ENCODE measurements at regions not wholly inside any gene's neighbourhood (a gene's known extent, or its start where the extent isn't known, plus 50 kb on each side); places are given as distances from the start of the nearest gene placed in this dataset.

DNA sequence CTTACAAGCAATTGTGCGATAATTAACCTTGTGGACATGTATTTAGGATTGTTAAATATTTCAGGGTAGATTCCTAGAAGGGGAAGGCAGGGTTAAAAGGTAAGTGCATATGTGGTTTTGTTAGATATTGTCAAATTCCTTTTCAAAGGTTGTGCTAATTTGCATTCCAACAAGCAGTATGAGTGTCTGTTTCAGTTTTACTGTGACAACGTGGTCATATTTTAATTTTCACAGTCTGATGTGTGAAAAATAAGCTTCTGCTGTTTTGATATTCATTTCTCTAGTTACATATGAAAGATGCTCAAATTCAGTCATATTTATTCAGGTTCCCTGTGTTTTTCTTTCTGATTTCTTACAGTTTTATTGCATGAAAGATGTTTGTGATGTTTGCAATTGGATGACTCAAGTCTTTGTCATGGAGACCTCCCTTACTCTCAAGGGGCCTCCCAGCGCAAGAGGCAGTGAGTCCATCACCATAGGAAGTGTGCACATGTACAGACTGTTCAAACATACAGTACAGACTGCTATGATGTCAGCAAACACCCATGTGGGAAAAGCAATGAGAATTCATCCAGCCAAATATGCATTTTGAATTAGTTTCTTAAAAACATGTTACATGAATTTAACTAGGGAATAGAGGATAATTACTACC is 310.8 kb downstream of the GALR1 start:
- Histone ChIP-seq H3K9ac (no peak overlapping the region), H3K36me3 (ENCODE audit: low read depth) (no peaks in the 10 kb centered on the region), H2AFZ (no peak overlapping the region), H3K4me3 (no peak overlapping the region), H3K4me2 (ENCODE audit: unreplicated experiment) (no peak overlapping the region), H3F3A (ENCODE audit: insufficient read depth) (no peaks in the 10 kb centered on the region), H3K9me3 (ENCODE audit: low read depth) (no peaks in the 10 kb centered on the region), H4K20me1 (ENCODE audit: insufficient read depth) (no peaks in the 10 kb centered on the region), H3K4me1 (ENCODE audit: insufficient read depth) (no peaks in the 10 kb centered on the region), H3K27ac (no peak overlapping the region), H3K79me2 (ENCODE audit: insufficient read depth) (no peaks in the 10 kb centered on the region), H3K27me3 (replicated peaks; ENCODE audit: insufficient read depth) (no peaks in the 10 kb centered on the region), H3K9me2 (ENCODE audit: insufficient read depth) (no peaks in the 10 kb centered on the region)
- TF ChIP-seq EZH2phosphoT487 (IDR thresholded peaks at IDR 0.05; ENCODE audit: insufficient read depth, low read depth) (no peak), EZH2 (IDR thresholded peaks at IDR 0.05; ENCODE audit: insufficient read depth, poor library complexity, severe bottlenecking) (no peak)
- WGBS, 2 experiments (ENCODE audit: low coverage in 1 of 2, low lambda C conversion rate in 2 of 2, missing lambda C conversion rate in 2 of 2) = 35% methylated on average over 3 of the region's 3 CpGs
- DNase-seq = peak; percentile 2
- in situ Hi-C loops (cut with MboI) = no loop called here

GRCh38 chr18:77566604-77567003 is 317.0 kb downstream of the GALR1 start:
- no peak overlapping the region for H3K9ac ChIP-seq
- no peak overlapping the region for H2AFZ ChIP-seq
- no peaks in the 10 kb centered on the region for H3K27me3 ChIP-seq (replicated peaks; ENCODE audit: insufficient read depth)
- H3K27ac ChIP-seq = no peak overlapping the region
- H3K4me1 ChIP-seq (ENCODE audit: insufficient read depth) = no peaks in the 10 kb centered on the region
- H3K4me2 ChIP-seq (ENCODE audit: unreplicated experiment) = no peak overlapping the region
- H4K20me1 ChIP-seq (ENCODE audit: insufficient read depth) = no peaks in the 10 kb centered on the region
- no peaks in the 10 kb centered on the region for H3K36me3 ChIP-seq (ENCODE audit: low read depth)
- no peak overlapping the region for H3K4me3 ChIP-seq
- in situ Hi-C loops (cut with MboI) = no loop called here
- no peak for TF ChIP-seq EZH2phosphoT487 (IDR thresholded peaks at IDR 0.05; ENCODE audit: insufficient read depth, low read depth)
- no peak for TF ChIP-seq EZH2 (IDR thresholded peaks at IDR 0.05; ENCODE audit: insufficient read depth, poor library complexity, severe bottlenecking)
- no peak for DNase-seq
- H3K9me3 ChIP-seq (ENCODE audit: low read depth) = no peaks in the 10 kb centered on the region
- no peaks in the 10 kb centered on the region for H3F3A ChIP-seq (ENCODE audit: insufficient read depth)
- 26 to 37% methylated on average over 10 of the region's 10 CpGs for WGBS, 2 experiments (ENCODE audit: low coverage in 1 of 2, low lambda C conversion rate in 2 of 2, missing lambda C conversion rate in 2 of 2)
- no peaks in the 10 kb centered on the region for H3K9me2 ChIP-seq (ENCODE audit: insufficient read depth)
- H3K79me2 ChIP-seq (ENCODE audit: insufficient read depth) = no peaks in the 10 kb centered on the region

- Histone ChIP-seq H2AFZ (no peak overlapping the region), H3K36me3 (ENCODE audit: low read depth) (no peaks in the 10 kb centered on the region), H3K79me2 (ENCODE audit: insufficient read depth) (no peaks in the 10 kb centered on the region), H3K27me3 (replicated peaks; ENCODE audit: insufficient read depth) (no peaks in the 10 kb centered on the region), H3K9ac (no peak overlapping the region), H4K20me1 (ENCODE audit: insufficient read depth) (no peaks in the 10 kb centered on the region), H3K27ac (no peak overlapping the region), H3K4me3 (no peak overlapping the region), H3F3A (ENCODE audit: insufficient read depth) (no peaks in the 10 kb centered on the region), H3K4me2 (ENCODE audit: unreplicated experiment) (no peak overlapping the region), H3K9me3 (ENCODE audit: low read depth) (no peaks in the 10 kb centered on the region), H3K9me2 (ENCODE audit: insufficient read depth) (no peaks in the 10 kb centered on the region), H3K4me1 (ENCODE audit: insufficient read depth) (no peaks in the 10 kb centered on the region)
- 44 to 46% methylated on average over 8 of the region's 8 CpGs for WGBS, 2 experiments (ENCODE audit: low coverage in 1 of 2, low lambda C conversion rate in 2 of 2, missing lambda C conversion rate in 2 of 2)
- DNase-seq = no peak
- in situ Hi-C loops (cut with MboI) = no loop called here
- TF ChIP-seq EZH2 (IDR thresholded peaks at IDR 0.05; ENCODE audit: insufficient read depth, poor library complexity, severe bottlenecking) (no peak), EZH2phosphoT487 (IDR thresholded peaks at IDR 0.05; ENCODE audit: insufficient read depth, low read depth) (no peak)
Observed at GRCh38 chr18:77567205-77567604, 317.6 kb downstream of the GALR1 start.

GRCh38 chr18:77571743-77572142 is 322.1 kb downstream of the GALR1 start:
- no peak overlapping the region for H3K27ac ChIP-seq
- no peak for TF ChIP-seq EZH2phosphoT487 (IDR thresholded peaks at IDR 0.05; ENCODE audit: insufficient read depth, low read depth)
- no peak for TF ChIP-seq EZH2 (IDR thresholded peaks at IDR 0.05; ENCODE audit: insufficient read depth, poor library complexity, severe bottlenecking)
- no peaks in the 10 kb centered on the region for H3K79me2 ChIP-seq (ENCODE audit: insufficient read depth)
- no peak overlapping the region for H3K9ac ChIP-seq
- no peaks in the 10 kb centered on the region for H3K9me3 ChIP-seq (ENCODE audit: low read depth)
- DNase-seq = no peak
- WGBS, 2 experiments (ENCODE audit: low coverage in 1 of 2, low lambda C conversion rate in 2 of 2, missing lambda C conversion rate in 2 of 2) = 40 to 47% methylated on average over 8 of the region's 8 CpGs
- no peak overlapping the region for H2AFZ ChIP-seq
- no peak overlapping the region for H3K4me3 ChIP-seq
- no peaks in the 10 kb centered on the region for H3K9me2 ChIP-seq (ENCODE audit: insufficient read depth)
- no peaks in the 10 kb centered on the region for H3F3A ChIP-seq (ENCODE audit: insufficient read depth)
- no peak overlapping the region for H3K4me2 ChIP-seq (ENCODE audit: unreplicated experiment)
- H3K27me3 ChIP-seq (replicated peaks; ENCODE audit: insufficient read depth) = no peaks in the 10 kb centered on the region
- no peaks in the 10 kb centered on the region for H4K20me1 ChIP-seq (ENCODE audit: insufficient read depth)
- in situ Hi-C loops (cut with MboI) = no loop called here
- no peaks in the 10 kb centered on the region for H3K4me1 ChIP-seq (ENCODE audit: insufficient read depth)
- H3K36me3 ChIP-seq (ENCODE audit: low read depth) = no peaks in the 10 kb centered on the region

DNA sequence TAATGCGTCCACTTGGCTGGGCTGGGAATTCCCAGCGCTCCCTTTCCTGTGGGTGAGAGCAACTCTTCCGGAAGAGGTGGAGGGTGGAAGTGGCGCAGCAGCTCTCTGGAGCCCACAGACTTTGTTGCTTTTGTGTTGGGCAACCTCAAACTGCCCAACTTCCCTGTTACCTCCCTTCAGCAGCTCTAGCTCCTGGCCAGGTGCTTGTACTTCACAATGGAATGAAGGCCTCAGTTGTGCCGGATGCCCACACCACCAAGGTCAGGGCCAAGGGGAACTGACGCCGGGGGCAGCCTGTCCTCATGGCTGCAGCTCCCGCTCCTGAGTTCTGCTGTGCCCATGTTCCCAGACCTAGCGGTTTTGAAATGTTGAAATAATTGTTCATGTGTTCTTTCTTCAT is 322.9 kb downstream of the GALR1 start:
- Histone ChIP-seq H4K20me1 (ENCODE audit: insufficient read depth) (no peaks in the 10 kb centered on the region), H3K4me1 (ENCODE audit: insufficient read depth) (no peaks in the 10 kb centered on the region), H3K4me3 (no peak overlapping the region), H3K9me2 (ENCODE audit: insufficient read depth) (no peaks in the 10 kb centered on the region), H3K36me3 (ENCODE audit: low read depth) (no peaks in the 10 kb centered on the region), H3K27ac (no peak overlapping the region), H3K4me2 (ENCODE audit: unreplicated experiment) (no peak overlapping the region), H3K27me3 (replicated peaks; ENCODE audit: insufficient read depth) (no peaks in the 10 kb centered on the region), H2AFZ (no peak overlapping the region), H3F3A (ENCODE audit: insufficient read depth) (no peaks in the 10 kb centered on the region), H3K9ac (no peak overlapping the region), H3K9me3 (ENCODE audit: low read depth) (no peaks in the 10 kb centered on the region), H3K79me2 (ENCODE audit: insufficient read depth) (no peaks in the 10 kb centered on the region)
- DNase-seq = no peak
- in situ Hi-C loops (cut with MboI) = no loop called here
- 55 to 56% methylated on average over 9 of the region's 9 CpGs for WGBS, 2 experiments (ENCODE audit: low coverage in 1 of 2, low lambda C conversion rate in 2 of 2, missing lambda C conversion rate in 2 of 2)
- no peak for TF ChIP-seq EZH2 (IDR thresholded peaks at IDR 0.05; ENCODE audit: insufficient read depth, poor library complexity, severe bottlenecking)
- no peak for TF ChIP-seq EZH2phosphoT487 (IDR thresholded peaks at IDR 0.05; ENCODE audit: insufficient read depth, low read depth)
